ENCODE measurements at regions not wholly inside any gene's neighbourhood (a gene's known extent, or its start where the extent isn't known, plus 50 kb on each side); places are given as distances from the start of the nearest gene placed in this dataset.

DNA sequence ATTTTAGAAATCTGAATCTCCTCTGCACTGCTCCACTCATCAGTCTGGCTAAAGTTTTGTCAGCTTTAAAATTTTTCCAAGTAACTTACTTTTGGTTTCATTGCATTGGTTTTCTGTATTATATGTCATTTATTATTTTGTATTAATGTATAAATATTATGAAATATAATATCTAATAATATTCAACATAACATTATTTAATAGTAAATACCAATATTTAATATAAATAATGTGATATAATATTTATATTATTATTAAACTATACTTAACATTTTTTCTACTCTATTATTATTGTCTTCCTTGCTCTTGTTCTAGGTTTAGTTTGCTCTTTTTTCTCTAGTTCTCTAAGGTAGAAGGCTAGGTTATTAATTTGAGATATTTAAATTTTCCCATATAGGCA lies 512.1 kb downstream of the AACS start:
- TF ChIP-seq CTCF (IDR thresholded peaks at IDR 0.05; ENCODE audit: extremely low read depth in 1 of 2, insufficient read depth in 1 of 2, low read depth in 1 of 2, low read length in 2 of 2) (no peak), POLR2AphosphoS5 (IDR thresholded peaks at IDR 0.05; ENCODE audit: insufficient read depth, low read depth, low read length) (no peak), MYC (IDR thresholded peaks at IDR 0.05; ENCODE audit: low read depth, low read length) (no peak), MAX (IDR thresholded peaks at IDR 0.05; ENCODE audit: insufficient read depth, insufficient read length) (no peak), POLR2A (IDR thresholded peaks at IDR 0.05; ENCODE audit: low read depth, low read length) (no peak), GATA2 (IDR thresholded peaks at IDR 0.05; ENCODE audit: insufficient read depth, insufficient read length, low read depth, low read length) (no peak), EZH2 (IDR thresholded peaks at IDR 0.05; ENCODE audit: borderline replicate concordance, low read depth, low read length, severe bottlenecking) (no peak)

Measured in endothelial cell of umbilical vein (primary cell).